Ovary (tissue), 7 donors: ENCODE measurements at regions not wholly inside any gene's neighbourhood (a gene's known extent, or its start where the extent isn't known, plus 50 kb on each side); places are given as distances from the start of the nearest gene placed in this dataset.
A peak's percentile ranks its signal among the peaks of the same experiment; 100 is the strongest.

ENCODE experiments used
- DNase-seq, 5 donors: peaks; one replicate each; pipeline ENCODE4 v3.0.0-alpha.2; 2019 to 2020
- H3K27ac ChIP-seq, 2 donors: fragments of 200-600 bp; one replicate each; pipeline versions ENCODE4 v1.5.1 to v1.8.0; 2019 to 2022
- H3K27me3 ChIP-seq: fragments of 200-600 bp; one replicate; pipeline ENCODE4 v1.8.0; 2022
- H3K36me3 ChIP-seq: fragments of 200-600 bp; sonication (generic); one replicate; pipeline ENCODE4 v1.5.1; 2019
- H3K4me1 ChIP-seq: one replicate; pipeline ENCODE4 v1.8.1; 2013; ENCODE audit warnings: mild to moderate bottlenecking, moderate library complexity; ENCODE audit not compliant: insufficient read depth
- H3K4me3 ChIP-seq: fragments of 200-600 bp; sonication (generic); one replicate; pipeline ENCODE4 v1.5.1; 2017
- H3K9me3 ChIP-seq, 2 donors: fragments of 200-600 bp in 1 of 2; sonication (generic) in 1 of 2; one replicate each; pipeline versions ENCODE4 v1.5.1 to v1.8.1; 2013 to 2019; ENCODE audit warnings: mild to moderate bottlenecking in 1 of 2, moderate library complexity in 1 of 2
- EP300 ChIP-seq: sonication (generic); formaldehyde crosslinking; IDR thresholded peaks from one replicate; pipeline ENCODE4 v1.6.1; 2017; ENCODE audit warnings: antibody characterized with exemption
- POLR2A ChIP-seq: fragments of 450-650 bp; IDR thresholded peaks from one replicate; pipeline ENCODE4 v1.6.1; 2017; ENCODE audit warnings: antibody characterized with exemption, mild to moderate bottlenecking, moderate library complexity
- WGBS, 3 donors: extraction: QIAGEN DNeasy Blood & Tissue Kit in 1 of 3; methylation state at CpG; one replicate each; pipeline versions ENCODE4 v1.1.5 to v1.1.7; 2013 to 2017; 5-methylcytosine and 5-hydroxymethylcytosine counted together
- intact Hi-C, 4 donors: fragments of 100-400 bp; cut with DNase I; formaldehyde crosslinking; loops; one replicate each; pipeline versions ENCODE4 v1.11.0 to v1.15.1; 2022 to 2023
- TF ChIP-seq, protein P1 (sequence below), 3 donors: fragments of 450-650 bp in 2 of 3; fragments of 200-600 bp in 1 of 3; IDR thresholded peaks; one replicate each; pipeline versions ENCODE4 v1.5.1 to v1.8.0; 2016 to 2022; ENCODE audit warnings: antibody characterized with exemption in 3 of 3, mild to moderate bottlenecking in 1 of 3
- donor health status: DM: no; HTN: no; CAD: no; lungs with moderate emphysema.
- donor health status: DM: no; HTN: no; CAD: no.
- donor health status: Bipolar disorder and iron deficiency.
- donor health status: DM: no; HTN: no; CAD: no.
- donor health status: DM: yes; HTN: yes; CAD: no.

DNA sequence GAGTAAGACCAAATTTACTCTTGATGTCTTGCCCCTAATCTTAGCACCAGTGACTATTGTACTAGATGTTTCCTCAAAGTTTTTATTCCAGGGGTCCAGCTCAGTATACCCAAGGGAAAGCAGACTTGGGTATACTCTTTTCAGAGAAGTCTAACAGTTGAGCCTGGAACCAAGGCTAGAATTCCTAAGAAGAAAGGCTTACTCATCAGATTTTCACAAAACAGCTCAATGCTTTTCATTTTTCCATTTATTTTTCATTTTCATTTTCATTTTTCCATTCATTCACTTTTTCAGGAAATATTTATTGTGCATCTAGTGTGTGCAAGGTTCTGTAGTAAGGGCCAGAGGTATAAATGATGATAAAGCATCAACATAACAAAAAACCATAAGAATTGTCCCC is 143.2 kb downstream of the PHLDA1 start:
- TF ChIP-seq, protein P1, sequence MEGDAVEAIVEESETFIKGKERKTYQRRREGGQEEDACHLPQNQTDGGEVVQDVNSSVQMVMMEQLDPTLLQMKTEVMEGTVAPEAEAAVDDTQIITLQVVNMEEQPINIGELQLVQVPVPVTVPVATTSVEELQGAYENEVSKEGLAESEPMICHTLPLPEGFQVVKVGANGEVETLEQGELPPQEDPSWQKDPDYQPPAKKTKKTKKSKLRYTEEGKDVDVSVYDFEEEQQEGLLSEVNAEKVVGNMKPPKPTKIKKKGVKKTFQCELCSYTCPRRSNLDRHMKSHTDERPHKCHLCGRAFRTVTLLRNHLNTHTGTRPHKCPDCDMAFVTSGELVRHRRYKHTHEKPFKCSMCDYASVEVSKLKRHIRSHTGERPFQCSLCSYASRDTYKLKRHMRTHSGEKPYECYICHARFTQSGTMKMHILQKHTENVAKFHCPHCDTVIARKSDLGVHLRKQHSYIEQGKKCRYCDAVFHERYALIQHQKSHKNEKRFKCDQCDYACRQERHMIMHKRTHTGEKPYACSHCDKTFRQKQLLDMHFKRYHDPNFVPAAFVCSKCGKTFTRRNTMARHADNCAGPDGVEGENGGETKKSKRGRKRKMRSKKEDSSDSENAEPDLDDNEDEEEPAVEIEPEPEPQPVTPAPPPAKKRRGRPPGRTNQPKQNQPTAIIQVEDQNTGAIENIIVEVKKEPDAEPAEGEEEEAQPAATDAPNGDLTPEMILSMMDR (IDR thresholded peaks at IDR 0.05): no peak
- no peak for TF ChIP-seq EP300
- TF ChIP-seq POLR2A: no peak
- no peak for DNase-seq

DNA sequence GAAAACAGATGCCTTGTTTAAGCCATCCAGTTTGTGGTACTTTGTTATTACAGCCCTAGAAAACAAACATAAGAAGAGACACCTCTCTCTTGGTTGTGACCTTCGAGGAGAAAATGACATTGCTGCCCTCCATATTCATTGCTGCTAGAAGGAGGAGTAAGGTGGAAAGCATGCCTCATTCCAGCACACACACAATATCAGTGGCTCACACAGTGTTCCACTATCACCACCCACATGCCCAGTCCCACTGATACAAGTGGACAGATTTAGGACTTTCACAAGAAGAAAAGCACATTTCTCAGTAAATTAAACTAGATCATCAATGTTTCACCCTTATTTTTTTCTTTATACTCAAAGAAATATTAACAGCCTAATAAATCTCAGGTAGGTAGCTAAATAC is 143.6 kb downstream of the PHLDA1 start:
- no peaks in the 10 kb centered on the region for H3K9me3 ChIP-seq
- DNase-seq: no peak
- no peak overlapping the region for H3K27ac ChIP-seq
- no peaks in the 10 kb centered on the region for H3K36me3 ChIP-seq
- WGBS, 3 donors: 85 to 100% (median 92%) methylated on average over 1 of the region's 1 CpG
- H3K27me3 ChIP-seq: no peaks in the 10 kb centered on the region
- TF ChIP-seq EP300 (no peak), POLR2A (no peak)
- TF ChIP-seq, protein P1 (IDR thresholded peaks at IDR 0.05): no peak
- peaks cover 3% of the 10 kb centered on the region for H3K4me1 ChIP-seq
- no peak overlapping the region for H3K4me3 ChIP-seq
- intact Hi-C loops: no loop called here

More for the DNA sequence above, 143.2 kb downstream of the PHLDA1 start:
- H3K4me1 ChIP-seq: peaks cover 4% of the 10 kb centered on the region
- no peaks in the 10 kb centered on the region for H3K9me3 ChIP-seq
- no peak overlapping the region for H3K4me3 ChIP-seq
- H3K36me3 ChIP-seq: no peaks in the 10 kb centered on the region
- intact Hi-C loops: no loop called here
- H3K27me3 ChIP-seq: no peaks in the 10 kb centered on the region
- H3K27ac ChIP-seq: no peak overlapping the region

DNA sequence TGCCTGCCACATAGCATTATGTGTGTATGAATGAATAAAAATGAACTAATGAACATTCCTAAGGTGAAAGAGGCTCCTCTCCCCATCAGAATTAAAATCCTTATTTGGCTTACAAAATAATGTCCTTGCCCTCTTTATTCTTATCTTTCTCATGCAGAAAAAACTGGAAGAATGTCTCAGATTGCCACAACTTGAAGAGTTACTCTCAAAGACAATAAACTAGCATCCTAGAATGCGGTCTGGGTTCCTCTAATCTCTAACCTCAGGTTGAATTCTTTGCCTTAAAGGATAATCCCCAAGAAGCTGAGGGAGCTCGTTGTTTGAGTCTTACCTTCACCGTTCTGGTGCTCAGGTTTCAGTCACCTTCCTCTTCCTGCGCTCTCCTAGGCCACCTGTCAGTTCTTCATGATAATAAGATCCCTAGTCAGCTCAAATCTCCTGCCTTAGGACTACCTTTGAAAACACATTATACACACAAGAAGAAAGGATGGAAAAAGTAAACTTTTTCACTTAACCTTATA is 147.1 kb downstream of the PHLDA1 start:
- peaks cover 2% of the 10 kb centered on the region for H3K4me1 ChIP-seq
- H3K36me3 ChIP-seq: no peaks in the 10 kb centered on the region
- intact Hi-C loops: no loop called here
- no peaks in the 10 kb centered on the region for H3K27me3 ChIP-seq
- DNase-seq: no peak
- no peaks in the 10 kb centered on the region for H3K9me3 ChIP-seq
- TF ChIP-seq POLR2A: no peak
- TF ChIP-seq EP300: no peak
- TF ChIP-seq, protein P1 (IDR thresholded peaks at IDR 0.05): no peak
- 88 to 92% (median 89%) methylated on average over 4 of the region's 4 CpGs for whole genome bisulfite sequencing, 3 donors
- no peak overlapping the region for H3K27ac ChIP-seq
- H3K4me3 ChIP-seq: no peak overlapping the region

DNA sequence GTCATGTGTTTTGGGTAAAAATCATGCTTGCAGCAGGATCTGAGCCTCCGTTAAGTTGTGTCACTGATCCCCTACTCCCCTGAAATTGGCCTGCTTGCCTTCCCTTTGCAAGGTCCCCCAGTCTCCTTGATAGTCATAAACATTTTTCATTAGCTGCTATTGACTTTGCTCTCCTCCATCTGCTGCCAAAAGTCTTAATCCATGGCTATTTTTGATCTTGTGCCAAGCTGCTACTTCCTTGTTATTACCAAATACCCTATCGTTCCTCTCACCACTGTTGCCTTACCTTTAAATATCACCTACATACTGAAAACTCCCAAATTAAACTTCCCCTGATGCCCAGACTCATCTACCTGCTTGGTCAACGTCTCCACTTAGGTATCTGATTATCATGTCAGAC is 148.3 kb downstream of the PHLDA1 start:
- TF ChIP-seq POLR2A (no peak), EP300 (no peak)
- TF ChIP-seq, protein P1 (IDR thresholded peaks at IDR 0.05): no peak
- Histone ChIP-seq H3K27ac (no peak overlapping the region), H3K36me3 (no peaks in the 10 kb centered on the region), H3K4me3 (no peak overlapping the region), H3K27me3 (no peaks in the 10 kb centered on the region), H3K4me1 (peaks cover 2% of the 10 kb centered on the region), H3K9me3 (no peaks in the 10 kb centered on the region)
- intact Hi-C loops: no loop called here
- 59 to 74% (median 61%) methylated on average over 3 of the region's 3 CpGs for WGBS, 3 donors
- no peak for DNase-seq

DNA sequence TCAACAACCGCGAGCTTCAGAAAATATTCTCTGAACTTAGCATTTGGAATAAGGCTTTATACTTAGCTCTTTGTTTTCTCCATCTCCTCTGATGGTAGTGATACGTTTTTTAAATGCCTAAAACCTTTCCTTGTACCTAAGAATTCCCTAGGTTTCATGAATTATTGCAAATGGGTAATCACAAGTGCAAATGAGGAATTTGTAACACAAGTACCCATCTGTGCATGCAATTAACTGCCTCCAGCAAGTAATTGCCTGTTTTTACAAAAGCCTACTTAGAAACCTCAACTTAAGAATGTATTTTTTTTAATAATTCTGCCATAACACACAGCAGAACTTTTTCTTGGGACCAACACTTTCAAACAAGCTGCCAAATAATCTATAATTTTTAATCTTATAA is 149.2 kb downstream of the PHLDA1 start:
- intact Hi-C loops: no loop called here
- WGBS, 3 donors: 5 to 24% (median 15%) methylated on average over 3 of the region's 3 CpGs
- Histone ChIP-seq H3K4me1 (peaks cover 2% of the 10 kb centered on the region), H3K27ac (peak overlapping the region in 1 of 2 donors; percentile 33), H3K9me3 (no peaks in the 10 kb centered on the region), H3K4me3 (no peak overlapping the region), H3K27me3 (no peaks in the 10 kb centered on the region), H3K36me3 (no peaks in the 10 kb centered on the region)
- DNase-seq: no peak
- TF ChIP-seq, protein P1 (IDR thresholded peaks at IDR 0.05): no peak
- TF ChIP-seq POLR2A (no peak), EP300 (no peak)
